Dermis blood vessel endothelial cell (primary cell): ENCODE measurements at regions not wholly inside any gene's neighbourhood (a gene's known extent, or its start where the extent isn't known, plus 50 kb on each side); places are given as distances from the start of the nearest gene placed in this dataset.

Source experiments
- DNase-seq: peaks from one replicate; pipeline ENCODE4 v3.0.0; 2010

DNA sequence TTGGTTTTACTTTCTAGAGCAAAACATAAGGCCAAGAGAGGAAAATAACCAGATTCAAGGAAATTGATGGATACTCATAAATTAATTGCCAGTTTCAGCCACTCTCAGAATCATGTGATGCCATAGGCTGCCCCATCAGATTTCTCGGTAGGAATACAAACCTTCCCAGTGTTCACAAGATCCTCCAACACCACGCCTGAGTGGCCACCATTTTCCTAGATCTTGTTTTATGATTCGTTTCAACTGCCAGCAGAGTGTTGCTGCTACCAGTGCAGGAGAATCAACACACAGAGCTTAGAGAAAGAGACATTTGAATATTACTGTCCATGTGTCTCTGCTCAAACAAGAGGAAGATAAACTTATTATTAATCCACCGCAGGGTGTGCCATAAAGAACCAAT, 434.2 kb upstream of the CDH4 start:
- no peak for DNase-seq

DNA sequence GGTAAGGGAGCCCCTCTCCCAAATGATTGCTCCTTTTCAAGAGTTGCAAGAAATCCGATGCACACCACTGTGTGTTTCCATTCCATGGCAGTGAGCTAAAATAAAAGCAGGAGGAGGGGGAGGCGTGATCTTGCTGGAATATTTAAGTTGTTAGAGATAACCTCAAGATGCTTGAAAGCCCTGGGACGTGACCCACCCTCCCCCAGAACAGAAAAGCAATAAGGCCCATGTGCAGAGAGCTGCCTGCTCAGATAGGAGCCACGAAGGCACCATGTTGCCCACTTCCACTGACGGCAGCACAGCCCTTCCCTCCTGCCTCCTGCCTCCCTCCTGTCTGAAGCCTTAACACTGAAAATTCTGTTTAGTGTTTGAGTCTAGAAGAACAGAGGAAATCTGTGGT, 432.6 kb upstream of the CDH4 start:
- DNase-seq, result no peak

DNA sequence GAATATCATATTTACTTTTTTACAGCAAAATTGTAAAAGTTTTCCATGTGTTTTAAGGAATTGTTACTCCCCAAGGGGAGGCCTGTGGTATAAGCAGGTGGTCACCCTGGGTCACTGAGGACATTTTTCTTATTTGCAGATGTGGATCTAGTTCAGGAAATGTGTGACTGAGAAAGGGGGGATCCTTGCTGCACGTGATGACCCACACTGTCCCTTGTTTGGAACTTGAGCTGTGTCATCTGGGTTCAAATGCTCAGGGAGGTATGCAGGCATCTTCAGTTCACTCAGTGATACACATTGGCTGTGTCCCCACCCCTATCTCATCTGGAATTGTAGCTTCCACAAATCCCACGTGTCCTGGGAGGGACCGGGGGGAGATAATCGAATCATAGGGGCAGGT, 431.9 kb upstream of the CDH4 start:
- DNase-seq, result no peak

DNA sequence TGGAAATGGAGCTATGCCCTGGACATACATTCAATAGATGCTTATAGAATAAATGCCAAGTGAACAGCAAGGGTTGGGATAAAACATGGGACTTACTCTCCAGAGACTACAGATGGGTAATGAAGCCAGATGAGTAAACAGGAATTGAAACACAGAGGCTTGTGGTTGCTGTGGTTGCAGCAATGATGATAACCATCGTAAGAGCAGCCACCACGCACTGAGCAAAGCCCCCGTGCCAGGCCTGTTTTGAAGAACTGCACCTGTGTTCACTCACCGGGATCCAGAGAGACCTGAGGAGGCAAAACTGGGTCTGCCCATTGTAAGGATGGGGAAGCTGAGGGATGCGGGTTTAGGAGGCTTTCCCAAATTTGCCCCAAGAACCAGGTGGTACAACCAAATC, 431.1 kb upstream of the CDH4 start:
- no peak for DNase-seq

DNA sequence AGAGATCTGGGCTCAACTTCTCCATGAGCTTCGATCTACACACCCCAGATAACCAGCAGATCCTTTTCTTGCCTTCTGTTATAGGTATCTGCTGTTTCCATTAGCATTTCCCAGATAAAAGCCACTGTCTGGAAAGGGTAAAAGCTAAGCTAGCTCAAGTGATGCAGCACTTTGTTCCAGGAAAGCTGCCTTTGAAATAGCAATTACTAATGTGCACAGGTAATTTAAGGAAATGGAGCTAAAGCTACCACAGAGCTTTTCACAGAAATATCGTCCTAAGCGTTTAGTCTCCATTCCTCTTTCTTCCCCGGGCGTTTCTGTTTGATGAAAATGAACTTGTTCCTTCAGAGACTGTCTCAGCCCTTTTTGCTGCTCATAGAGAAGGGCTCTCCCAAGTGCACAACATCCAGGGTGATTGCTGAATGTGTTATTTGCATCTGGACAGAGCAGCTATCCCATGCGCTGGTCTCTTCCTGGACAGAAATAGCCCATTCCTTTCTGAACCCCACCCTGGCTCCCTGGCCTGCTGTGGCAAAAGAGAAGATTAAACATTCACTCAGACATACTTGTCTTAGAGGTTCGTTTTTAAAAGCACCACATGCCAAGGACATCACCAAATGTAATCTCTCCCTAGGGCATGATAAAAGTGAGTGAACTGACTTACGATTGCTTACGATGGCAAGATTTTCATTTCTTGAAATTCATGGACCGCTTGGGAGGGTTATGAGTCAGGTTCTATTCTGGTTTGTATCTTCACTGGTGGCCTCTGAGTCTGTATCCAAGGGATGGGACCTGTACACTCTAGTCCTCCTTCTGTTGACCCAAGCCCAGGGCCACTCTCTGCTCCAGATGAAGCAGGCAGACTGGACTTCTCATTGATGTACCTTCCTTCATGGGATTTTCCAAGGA, 429.1 kb upstream of the CDH4 start:
- no peak for DNase-seq

DNA sequence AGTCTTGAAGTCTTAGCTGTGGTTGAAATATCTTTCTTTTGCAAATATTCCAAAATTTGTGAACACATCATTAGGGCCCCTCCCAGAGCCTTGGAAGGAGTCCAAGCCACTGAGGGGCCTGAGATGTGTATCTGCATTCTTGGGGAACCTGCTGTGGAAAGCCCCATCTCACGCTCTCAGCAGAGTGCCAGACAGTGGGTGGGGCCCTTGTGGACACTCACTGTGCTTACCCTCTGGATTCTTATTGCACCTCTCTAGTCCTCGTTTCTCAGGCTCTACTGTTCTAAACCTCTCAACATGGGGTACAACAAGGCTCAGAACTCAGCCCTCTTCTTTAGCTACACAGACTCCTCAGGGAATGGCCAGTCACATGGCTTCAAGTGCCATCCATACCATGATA, 416.2 kb upstream of the CDH4 start:
- DNase-seq, result no peak

DNA sequence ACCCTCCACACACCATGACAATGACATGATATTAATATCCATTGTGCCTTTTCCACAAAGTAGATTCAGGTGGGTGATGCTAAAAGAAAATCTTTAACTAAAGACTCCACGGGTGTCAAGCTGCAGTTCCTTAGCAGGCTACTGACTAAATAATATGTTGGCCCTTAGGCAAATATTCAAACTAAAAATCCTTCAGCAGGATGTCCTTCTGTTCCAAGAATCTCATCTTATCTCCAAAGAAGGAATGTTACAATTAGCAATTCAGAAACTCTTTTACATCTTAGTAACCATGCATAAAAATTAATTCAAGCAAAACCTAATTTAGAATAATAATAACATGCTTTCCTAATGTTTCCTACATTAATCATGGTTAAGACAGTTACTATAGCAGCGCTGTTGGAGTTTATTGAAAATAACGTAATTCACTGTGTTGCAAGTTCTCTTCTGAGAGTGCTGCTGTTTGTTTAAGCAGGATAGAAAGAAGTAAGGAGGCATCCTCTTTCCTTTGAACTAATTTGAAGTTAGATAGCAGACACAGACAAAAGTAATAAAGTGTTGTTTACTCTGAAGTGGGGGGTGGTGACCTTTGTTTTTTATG, 414.8 kb upstream of the CDH4 start:
- no peak for DNase-seq

DNA sequence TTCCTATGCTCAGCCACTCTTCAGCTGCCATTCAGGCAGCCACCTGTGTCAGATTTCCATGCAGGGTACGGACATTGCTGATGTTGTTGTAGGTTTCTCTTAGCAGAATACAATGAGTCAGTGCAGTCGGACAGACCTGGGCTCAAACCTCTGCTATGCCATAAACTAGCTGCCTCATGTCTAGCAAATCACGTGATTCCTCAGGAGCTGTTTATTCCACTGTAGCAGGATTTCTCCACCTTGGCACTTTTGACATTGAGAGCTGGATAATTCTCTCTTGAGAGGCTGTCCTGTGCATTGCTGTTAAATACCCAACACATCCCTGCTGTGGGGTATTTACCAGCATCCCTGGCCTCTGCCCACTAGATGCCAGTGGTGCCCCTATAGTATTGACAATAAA, 413.8 kb upstream of the CDH4 start:
- DNase-seq, result no peak

DNA sequence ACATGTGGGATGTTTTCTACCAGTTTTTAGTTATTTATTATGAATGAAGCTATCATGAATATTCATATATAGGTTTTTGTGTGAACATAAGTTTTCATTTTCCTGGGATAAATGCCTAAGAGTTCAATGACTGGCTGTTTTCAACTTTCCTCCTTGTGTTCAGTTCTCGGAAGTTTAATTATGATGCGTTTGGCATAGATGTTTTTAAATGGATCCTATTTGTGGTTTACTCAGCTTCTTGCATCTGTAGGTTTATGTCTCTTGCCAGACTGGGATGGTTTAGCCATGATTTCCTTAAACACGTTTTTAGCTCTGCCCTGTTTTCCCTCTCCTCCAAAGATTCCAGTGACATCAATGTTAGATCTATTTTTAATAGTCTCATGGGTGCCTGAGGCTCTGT, 411.1 kb upstream of the CDH4 start:
- no peak for DNase-seq

DNA sequence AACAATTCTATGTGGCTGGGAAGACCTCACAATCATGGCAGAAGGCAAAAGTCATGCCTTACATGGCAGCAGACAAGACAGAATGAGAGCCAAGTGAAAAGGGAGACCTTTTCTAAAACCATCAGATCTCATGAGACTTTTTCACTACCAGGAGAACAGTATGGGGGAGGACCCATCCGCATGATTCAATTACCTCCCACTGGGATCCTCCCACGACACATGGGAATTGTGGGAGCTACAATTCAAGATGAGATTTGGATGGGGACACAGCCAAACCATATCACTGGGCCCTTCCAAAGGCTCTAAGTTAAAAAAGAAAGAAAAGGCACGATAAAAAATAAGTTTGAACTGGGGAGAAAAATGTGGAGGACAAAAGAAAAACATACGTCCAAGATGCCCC, 406.9 kb upstream of the CDH4 start:
- DNase-seq, result no peak

DNA sequence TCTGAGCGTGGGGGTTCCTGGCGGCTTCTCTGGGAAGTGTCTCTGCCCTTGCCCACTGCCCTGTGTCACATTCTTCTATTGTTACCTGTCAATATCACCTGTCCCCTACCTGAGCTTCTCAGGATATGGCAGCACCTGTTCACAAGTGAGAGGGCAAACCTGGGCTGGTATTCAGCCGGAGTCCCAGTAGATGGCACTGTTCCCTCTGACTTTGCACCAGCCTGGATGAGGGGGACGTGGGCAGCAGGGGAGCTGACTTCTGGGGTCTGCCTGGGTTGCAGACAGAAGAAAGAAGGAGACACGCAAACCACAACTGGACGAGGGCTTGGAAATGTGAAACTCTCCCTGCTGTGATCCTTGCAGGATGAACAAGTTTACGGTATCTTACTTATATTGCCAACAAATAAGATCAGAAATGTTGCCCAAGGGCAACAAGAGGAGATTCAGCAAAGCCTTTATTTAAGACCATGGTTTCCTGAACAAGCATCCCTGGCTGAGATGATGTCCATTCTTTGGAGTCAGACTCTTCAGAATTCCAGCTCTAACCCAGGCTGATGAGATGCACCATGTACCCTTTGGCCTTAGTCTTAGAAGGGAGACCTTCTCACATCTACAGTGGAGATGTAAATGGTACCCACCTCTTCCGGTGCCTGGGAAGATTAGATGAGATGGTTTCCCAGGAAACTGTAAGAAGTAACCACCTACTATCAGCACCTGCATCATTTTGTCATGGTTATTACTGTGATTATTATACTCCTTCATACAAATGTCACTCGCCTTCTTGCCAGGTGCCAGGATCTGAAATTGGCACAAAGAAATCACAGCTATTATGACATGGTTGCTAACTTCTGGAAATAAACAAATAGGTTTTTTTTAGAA, 400.0 kb upstream of the CDH4 start:
- peak; percentile 2 for DNase-seq

DNA sequence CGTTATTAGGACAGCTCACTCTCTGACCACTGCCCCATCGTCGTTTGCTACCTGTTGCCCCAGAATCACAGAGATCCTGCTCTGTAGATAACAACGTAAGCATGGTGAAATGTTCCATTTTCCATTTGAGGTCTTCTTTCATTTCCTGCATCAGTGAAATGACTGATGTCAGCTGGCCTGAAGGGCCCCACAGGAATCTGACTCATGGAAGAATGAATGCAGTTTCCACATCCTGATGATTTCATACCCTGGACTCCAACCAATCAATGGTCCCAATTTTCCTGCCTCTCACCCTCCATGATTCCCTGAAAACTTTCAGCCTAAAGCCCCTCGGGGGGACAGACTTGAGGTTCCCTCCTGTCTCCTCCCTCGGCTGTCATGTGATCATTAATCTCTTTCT, 394.4 kb upstream of the CDH4 start:
- peak; percentile 9 for DNase-seq

DNA sequence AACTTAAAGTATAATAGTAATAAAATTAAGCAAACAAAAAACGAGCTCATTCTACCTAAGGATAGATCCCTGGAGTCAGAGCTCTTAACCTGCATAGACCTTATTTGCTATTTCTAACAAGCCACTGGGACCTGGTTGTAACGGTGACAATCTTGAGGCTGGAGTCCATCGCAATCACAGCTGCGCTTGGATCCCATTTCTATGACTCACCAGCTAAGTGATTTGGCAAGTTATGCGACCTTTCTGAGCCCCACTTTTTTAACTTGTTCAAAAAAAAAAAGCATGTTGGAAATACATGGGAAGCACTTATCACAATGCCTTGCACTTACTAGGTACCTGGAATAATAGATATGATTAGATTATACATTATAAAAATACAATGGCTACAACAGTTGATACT, 389.5 kb upstream of the CDH4 start:
- DNase-seq, result no peak

DNA sequence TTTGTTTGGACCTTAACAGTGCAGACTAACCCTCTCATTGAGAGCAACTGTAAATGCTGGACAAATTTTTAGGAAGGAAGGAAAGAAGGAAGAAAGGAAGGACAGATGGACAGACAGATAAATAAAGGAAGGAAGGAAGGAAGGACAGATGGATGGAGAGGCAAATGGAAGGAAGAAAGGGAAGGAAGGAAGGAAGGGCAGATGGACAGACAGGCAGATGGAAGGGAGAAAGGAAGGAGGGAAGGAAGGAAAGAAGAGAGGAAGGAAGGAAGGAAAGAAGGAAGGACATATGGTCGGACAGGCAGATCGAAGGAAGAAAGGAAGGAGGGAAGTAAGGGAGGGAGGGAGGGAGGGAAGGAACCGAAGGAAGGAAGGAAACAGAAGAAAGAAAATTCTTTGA, 388.5 kb upstream of the CDH4 start:
- DNase-seq, result no peak

DNA sequence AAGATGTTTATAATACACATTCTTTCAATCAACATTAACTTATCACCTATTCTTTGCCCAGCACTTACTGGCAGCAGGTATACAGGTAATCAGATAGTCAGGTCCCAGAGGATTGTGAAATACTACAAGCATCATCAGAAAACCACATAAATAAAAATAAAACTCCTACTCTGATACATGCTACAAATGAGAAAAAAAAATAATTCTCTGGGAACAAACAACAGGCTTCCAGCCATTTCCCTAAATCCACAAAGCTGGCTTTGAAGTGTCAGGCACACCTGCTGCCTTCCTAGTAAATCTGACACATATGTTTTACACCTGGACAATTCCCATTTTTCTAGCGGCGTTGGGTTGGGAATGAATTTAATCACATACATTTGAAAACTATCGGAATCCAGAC, 384.5 kb upstream of the CDH4 start:
- no peak for DNase-seq

DNA sequence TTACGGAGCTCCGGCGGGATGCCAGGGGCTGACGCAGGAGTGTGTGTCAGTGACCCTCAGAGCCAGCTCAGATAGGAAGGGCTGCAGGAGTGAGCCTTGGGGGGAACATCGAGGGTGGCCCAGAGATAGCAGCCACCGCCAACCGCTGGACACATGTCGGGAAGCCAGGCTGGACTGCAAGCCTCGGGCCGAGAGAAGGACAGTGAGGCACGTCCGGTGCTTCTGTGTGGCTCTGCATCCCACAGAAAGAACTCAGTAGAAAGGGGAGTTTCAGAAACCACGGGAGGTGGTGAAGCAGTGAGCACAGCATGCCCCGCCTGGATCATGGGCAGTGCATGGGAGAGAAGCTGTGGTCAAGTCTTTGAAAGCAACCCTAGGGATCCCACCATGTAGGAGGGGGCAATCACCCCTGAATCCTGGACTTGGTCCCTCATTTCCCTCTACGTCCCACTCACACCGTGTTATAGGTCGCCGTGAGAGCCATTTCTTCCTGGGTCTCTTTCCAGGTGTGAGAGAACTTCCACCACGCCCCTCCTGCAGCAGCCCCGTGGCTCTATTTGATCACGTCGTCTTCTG, 383.7 kb upstream of the CDH4 start:
- no peak for DNase-seq

DNA sequence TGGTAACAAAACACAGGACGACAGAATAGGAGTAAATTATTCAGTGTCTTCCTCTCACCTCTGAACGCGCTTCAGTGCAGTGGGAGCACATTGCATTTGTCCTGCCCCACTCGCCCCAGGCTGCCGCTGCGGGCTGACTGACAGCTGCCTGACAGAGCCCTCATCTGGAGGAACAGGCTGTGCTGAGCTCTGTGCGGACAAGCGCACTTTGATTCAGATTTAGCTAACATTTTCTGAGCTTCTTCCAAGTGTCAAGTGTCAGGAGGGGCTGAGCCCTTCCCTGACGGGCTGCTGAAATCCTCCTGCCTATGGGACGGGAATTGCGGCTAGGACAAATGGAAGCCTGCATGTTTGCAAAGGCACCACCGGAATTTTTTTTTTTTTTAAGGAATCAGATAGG, 383.0 kb upstream of the CDH4 start:
- DNase-seq, result no peak

DNA sequence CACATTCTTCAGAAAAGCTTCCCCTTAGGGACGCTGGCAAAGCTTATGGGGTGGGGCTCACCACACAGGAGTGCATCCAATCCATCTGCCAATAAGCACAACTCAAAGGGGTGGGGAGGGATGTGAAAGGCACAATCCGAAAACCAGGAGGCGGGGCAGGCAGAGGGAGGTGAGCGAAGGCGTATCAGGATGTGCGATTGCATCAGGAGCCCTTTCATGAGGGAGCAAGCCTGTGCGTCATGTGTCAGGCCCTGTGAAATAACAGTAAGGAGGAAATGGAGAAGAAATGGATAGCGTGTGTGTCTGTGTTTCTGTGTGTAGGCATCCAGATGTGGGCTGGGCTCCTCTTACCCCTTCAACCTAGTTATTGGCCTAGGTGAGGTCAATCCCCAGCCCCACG, 382.4 kb upstream of the CDH4 start:
- no peak for DNase-seq

DNA sequence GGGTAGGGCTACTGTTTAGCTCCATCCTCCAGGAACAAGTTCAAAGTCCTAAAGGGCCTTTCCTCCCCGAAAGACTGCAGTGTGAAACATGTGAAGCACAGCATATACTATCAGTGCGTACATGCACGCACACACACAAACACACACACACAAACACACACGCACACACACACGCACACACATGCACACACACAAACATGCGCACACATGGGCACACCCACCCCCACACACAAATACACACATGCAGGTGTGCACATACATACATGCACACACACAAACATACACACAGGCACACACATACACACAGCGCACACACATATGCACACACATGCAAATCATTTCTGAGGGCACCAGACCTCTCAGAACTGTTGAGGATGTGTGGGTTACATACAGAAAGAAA, 382.0 kb upstream of the CDH4 start:
- no peak for DNase-seq

DNA sequence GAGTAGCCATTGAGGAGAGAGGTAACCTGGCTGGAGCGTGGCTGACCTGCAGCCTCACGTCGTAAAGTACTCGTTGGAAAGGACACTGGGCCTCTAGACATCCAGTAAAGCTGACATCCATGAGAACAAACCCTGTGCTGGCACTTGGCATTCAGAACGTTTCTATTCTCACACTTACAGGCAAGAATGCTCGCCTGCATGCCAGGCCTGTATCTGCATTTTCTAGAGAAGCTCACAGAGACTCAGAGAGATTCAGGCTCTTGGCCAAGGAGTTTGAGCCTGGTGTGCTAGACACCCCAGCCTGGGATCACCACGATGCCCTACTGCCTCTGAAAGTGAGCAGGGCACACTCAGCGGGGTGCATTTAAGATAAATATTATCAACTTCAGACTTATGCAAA, 379.8 kb upstream of the CDH4 start:
- DNase-seq, result no peak

DNA sequence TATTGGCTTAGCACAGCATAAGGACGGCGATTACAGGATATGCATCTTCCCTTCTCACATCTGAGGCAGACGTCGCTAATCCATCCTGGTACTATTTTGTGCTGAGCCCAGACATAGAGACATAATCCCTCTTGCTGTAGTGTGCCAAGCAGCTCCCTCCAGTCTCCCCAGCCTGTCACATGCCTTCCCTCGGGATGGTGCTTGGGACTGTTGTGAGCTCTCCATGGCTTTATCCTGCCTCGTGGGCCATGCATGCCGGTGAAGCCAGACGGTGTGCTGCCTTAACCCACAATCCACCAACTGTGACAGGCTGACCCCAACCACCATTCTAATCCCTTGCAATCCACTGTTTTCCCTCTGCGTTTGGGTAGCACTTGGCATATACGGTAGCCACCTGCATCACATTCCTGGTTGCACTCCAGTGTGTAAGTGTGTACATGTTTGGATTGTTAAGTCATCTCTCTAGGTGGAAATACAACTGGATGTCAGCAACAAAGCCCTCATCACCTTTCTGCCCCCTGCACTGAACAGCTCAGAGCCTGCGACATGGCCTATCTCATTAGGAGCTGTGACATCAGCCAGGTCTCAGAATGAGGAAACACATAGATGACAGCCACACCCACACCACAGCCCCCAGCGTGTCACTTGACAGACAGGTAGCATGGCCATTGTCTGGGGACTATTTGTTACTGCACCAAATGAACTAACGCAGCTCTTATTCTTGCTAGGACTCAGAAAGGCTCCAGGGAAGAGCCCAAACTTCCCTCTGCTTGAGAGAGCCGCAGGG, 374.8 kb upstream of the CDH4 start:
- no peak for DNase-seq

DNA sequence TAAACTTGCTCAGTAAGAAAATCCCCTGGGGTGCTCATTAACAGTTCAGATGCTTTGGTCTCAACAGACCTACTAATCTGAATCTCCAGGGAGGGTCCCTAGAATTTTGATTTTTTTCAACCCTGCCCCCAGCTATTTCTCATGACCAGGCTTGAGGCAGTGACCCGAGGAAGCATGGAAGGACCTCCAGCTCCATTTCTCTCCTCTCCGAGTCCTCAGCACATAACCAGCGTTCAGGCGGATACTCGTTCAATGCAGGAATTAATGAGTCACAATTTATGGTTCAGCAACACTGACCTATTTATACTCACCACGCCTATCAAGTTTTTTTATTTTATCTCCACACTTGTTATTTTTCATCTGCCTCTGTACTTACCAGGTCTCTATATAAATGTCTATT, 369.2 kb upstream of the CDH4 start:
- no peak for DNase-seq
